Astrocyte of the cerebellum (primary cell): ENCODE measurements at regions not wholly inside any gene's neighbourhood (a gene's known extent, or its start where the extent isn't known, plus 50 kb on each side); places are given as distances from the start of the nearest gene placed in this dataset.

Experiments
- DNase-seq: peaks from one replicate; pipeline ENCODE4 v3.0.0-alpha.2; 2011; ENCODE audit warnings: low read depth
- H3K4me3 ChIP-seq: 2 replicates; pipeline ENCODE4 v1.5.1; 2011; ENCODE audit warnings: mild to moderate bottlenecking, low read depth, low read length, moderate library complexity
- CTCF ChIP-seq: IDR thresholded peaks from 2 replicates; pipeline ENCODE4 v1.5.1; 2012; ENCODE audit warnings: low read length, low read depth, moderate library complexity, mild to moderate bottlenecking; ENCODE audit errors: missing control alignments
- in situ Hi-C: cut with HindIII; loops from 2 replicates; pipeline ENCODE4 v1.10.0; 2017; ENCODE audit warnings: low sequenced_read_pairs

GRCh38 chr6:166836785-166837718, 119.3 kb downstream of the RNASET2 start:
- in situ Hi-C loops = no loop called here
- TF ChIP-seq CTCF = no peak
- no peak for DNase-seq
- H3K4me3 ChIP-seq = no peak overlapping the region

- TF ChIP-seq CTCF = no peak
- no peak overlapping the region for H3K4me3 ChIP-seq
- in situ Hi-C loops = no loop called here
- DNase-seq = no peak
These were observed 122.3 kb downstream of the RNASET2 start for GRCh38 chr6:166834049-166834448.

- in situ Hi-C loops = no loop called here
- TF ChIP-seq CTCF = no peak
- H3K4me3 ChIP-seq = no peak overlapping the region
- no peak for DNase-seq
These were observed 125.4 kb downstream of the RNASET2 start for GRCh38 chr6:166830891-166831363.

GRCh38 chr6:166830185-166830890, 126.0 kb downstream of the RNASET2 start:
- TF ChIP-seq CTCF = no peak
- in situ Hi-C loops = no loop called here
- H3K4me3 ChIP-seq = no peak overlapping the region
- no peak for DNase-seq

- no peak for TF ChIP-seq CTCF
- in situ Hi-C loops = no loop called here
- no peak overlapping the region for H3K4me3 ChIP-seq
- no peak for DNase-seq
These were observed 130.1 kb downstream of the RNASET2 start for GRCh38 chr6:166826264-166826663.

- TF ChIP-seq CTCF = no peak
- DNase-seq = peak; percentile 53
- no peak overlapping the region for H3K4me3 ChIP-seq
- in situ Hi-C loops = no loop called here
These were observed 130.7 kb downstream of the RNASET2 start for GRCh38 chr6:166825553-166826145.
